CD4-positive, alpha-beta memory T cell (primary cell): ENCODE measurements at regions not wholly inside any gene's neighbourhood (a gene's known extent, or its start where the extent isn't known, plus 50 kb on each side); places are given as distances from the start of the nearest gene placed in this dataset.

Experiments
- CTCF ChIA-PET: fragments of 350-600 bp; sonication (Branson Sonifier 250); formaldehyde crosslinking; loops from one replicate; lab custom pipeline; 2021; ENCODE audit warnings: inconsistent platforms; ENCODE audit not compliant: partially characterized antibody; lab: Charles Lee
- POLR2A ChIA-PET: fragments of 350-600 bp; sonication (Branson Sonifier 250); formaldehyde crosslinking; loops from one replicate; lab custom pipeline; 2021; ENCODE audit not compliant: partially characterized antibody; lab: Charles Lee
- DNase-seq, 5 donors: peaks; one replicate each; pipeline versions ENCODE4 v3.0.0 to v3.0.0-alpha.2; 2020 to 2022; ENCODE audit warnings: mixed read lengths in 1 of 5
- H3K27ac ChIP-seq: one replicate; pipeline ENCODE4 v1.7.0; 2013; ENCODE audit warnings: low read depth, low read length
- H3K27me3 ChIP-seq: 2 replicates; pipeline ENCODE4 v1.7.0; 2013; ENCODE audit warnings: mild to moderate bottlenecking, low read length, moderate library complexity; ENCODE audit not compliant: insufficient read depth
- H3K36me3 ChIP-seq: 2 replicates; pipeline ENCODE4 v1.7.0; 2013; ENCODE audit warnings: mild to moderate bottlenecking, low read length, moderate library complexity; ENCODE audit not compliant: insufficient read depth
- H3K4me1 ChIP-seq: 2 replicates; pipeline ENCODE4 v1.7.0; 2013; ENCODE audit warnings: mild to moderate bottlenecking, low read length, moderate library complexity; ENCODE audit not compliant: insufficient read depth
- H3K4me3 ChIP-seq, 2 donors: one replicate each; pipeline ENCODE4 v1.7.0; 2013; ENCODE audit warnings: low read length in 2 of 2, mild to moderate bottlenecking in 1 of 2
- H3K9me3 ChIP-seq, 2 donors: one replicate each; pipeline ENCODE4 v1.7.0; 2013; ENCODE audit warnings: low read length in 2 of 2, control low read depth in 1 of 2; ENCODE audit not compliant: control insufficient read depth in 1 of 2
- H3K27ac Mint-ChIP-seq, 7 donors: one replicate each; pipeline ENCODE4 v1.8.0; 2020 to 2021; ENCODE audit warnings: mixed read lengths in 7 of 7, mild to moderate bottlenecking in 6 of 7, inconsistent platforms in 3 of 7, moderate library complexity in 3 of 7
- H3K27me3 Mint-ChIP-seq, 2 donors: one replicate each; pipeline ENCODE4 v1.8.0; 2020 to 2021; ENCODE audit warnings: mixed read lengths in 2 of 2
- H3K36me3 Mint-ChIP-seq, 2 donors: one replicate each; pipeline ENCODE4 v1.8.0; 2020 to 2021; ENCODE audit warnings: mixed read lengths in 2 of 2, inconsistent platforms in 1 of 2, mild to moderate bottlenecking in 1 of 2
- H3K4me1 Mint-ChIP-seq, 4 donors: one replicate each; pipeline ENCODE4 v1.8.0; 2020 to 2021; ENCODE audit warnings: mixed read lengths in 4 of 4, mild to moderate bottlenecking in 1 of 4
- H3K4me3 Mint-ChIP-seq, 8 donors: one replicate each; pipeline ENCODE4 v1.8.0; 2020 to 2021; ENCODE audit warnings: mixed read lengths in 8 of 8, mild to moderate bottlenecking in 7 of 8, moderate library complexity in 6 of 8, inconsistent platforms in 3 of 8
- H3K9me3 Mint-ChIP-seq, 8 donors: one replicate each; pipeline ENCODE4 v1.8.0; 2020 to 2021; ENCODE audit warnings: mixed read lengths in 8 of 8, mild to moderate bottlenecking in 5 of 8, inconsistent platforms in 3 of 8, moderate library complexity in 1 of 8
- intact Hi-C: fragments of 100-400 bp; cut with micrococcal nuclease; formaldehyde crosslinking; loops from one replicate; pipeline ENCODE4 v1.15.1; 2023

GRCh38 chrX:149248073-149248625 lies 257.0 kb downstream of the IDS start:
- Mint-ChIP-seq H3K36me3 (no peaks in the 10 kb centered on the region), H3K4me3 (no peak overlapping the region), H3K9me3 (peaks cover 0 to 1% (median 0%) of the 10 kb centered on the region in 8 donors), H3K4me1 (no peaks in the 10 kb centered on the region), H3K27me3 (peaks cover 0 to 4% of the 10 kb centered on the region in 2 donors), H3K27ac (no peak overlapping the region)
- H3K36me3 ChIP-seq, result no peaks in the 10 kb centered on the region
- intact Hi-C loops, result no loop called here
- no peak overlapping the region for H3K27ac ChIP-seq
- H3K27me3 ChIP-seq, result no peaks in the 10 kb centered on the region
- no peaks in the 10 kb centered on the region for H3K9me3 ChIP-seq
- H3K4me3 ChIP-seq, result no peak overlapping the region
- ChIA-PET POLR2A (no interaction called here), CTCF (no interaction called here)
- no peaks in the 10 kb centered on the region for H3K4me1 ChIP-seq
- no peak for DNase-seq

DNA sequence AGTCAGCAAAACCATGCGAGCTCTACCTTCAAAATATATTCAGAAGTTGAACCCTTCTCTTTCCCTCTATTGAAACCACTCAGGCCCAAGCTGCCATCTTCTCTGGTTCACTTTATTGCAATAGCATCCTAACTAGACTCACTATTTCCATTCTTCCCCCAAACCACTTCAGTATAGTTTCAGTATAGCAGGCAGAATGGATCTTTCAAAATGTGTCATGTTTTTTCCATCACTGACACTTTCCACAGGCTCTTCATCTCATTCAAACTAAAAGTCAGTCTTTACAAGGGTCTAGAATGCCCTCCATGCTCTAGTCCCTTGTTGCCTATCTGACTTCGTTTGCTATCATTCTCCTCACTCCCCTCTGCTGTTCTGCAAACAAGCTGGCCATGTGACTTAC lies 274.4 kb downstream of the IDS start:
- Histone ChIP-seq H3K36me3 (no peaks in the 10 kb centered on the region), H3K4me1 (no peaks in the 10 kb centered on the region), H3K4me3 (no peak overlapping the region), H3K9me3 (no peaks in the 10 kb centered on the region), H3K27me3 (no peaks in the 10 kb centered on the region), H3K27ac (no peak overlapping the region)
- no peaks in the 10 kb centered on the region for H3K36me3 Mint-ChIP-seq
- no peak overlapping the region for H3K27ac Mint-ChIP-seq
- peaks cover 0 to 23% (median 9%) of the 10 kb centered on the region in 8 donors for H3K9me3 Mint-ChIP-seq
- no peak for DNase-seq
- intact Hi-C loops, result no loop called here
- ChIA-PET CTCF (no interaction called here), POLR2A (no interaction called here)
- peaks cover 0 to 2% of the 10 kb centered on the region in 2 donors for H3K27me3 Mint-ChIP-seq
- no peak overlapping the region for H3K4me3 Mint-ChIP-seq
- no peaks in the 10 kb centered on the region for H3K4me1 Mint-ChIP-seq

GRCh38 chrX:149223854-149224253 lies 281.3 kb downstream of the IDS start:
- Histone ChIP-seq H3K4me3 (no peak overlapping the region), H3K9me3 (no peaks in the 10 kb centered on the region), H3K27ac (no peak overlapping the region), H3K27me3 (no peaks in the 10 kb centered on the region), H3K4me1 (no peaks in the 10 kb centered on the region), H3K36me3 (no peaks in the 10 kb centered on the region)
- H3K36me3 Mint-ChIP-seq, result no peaks in the 10 kb centered on the region
- H3K27ac Mint-ChIP-seq, result no peak overlapping the region
- ChIA-PET CTCF (no interaction called here), POLR2A (no interaction called here)
- peaks cover 0 to 13% (median 3%) of the 10 kb centered on the region in 8 donors for H3K9me3 Mint-ChIP-seq
- H3K4me1 Mint-ChIP-seq, result no peaks in the 10 kb centered on the region
- no peak for DNase-seq
- H3K27me3 Mint-ChIP-seq, result no peaks in the 10 kb centered on the region
- no peak overlapping the region for H3K4me3 Mint-ChIP-seq
- intact Hi-C loops, result no loop called here

DNA sequence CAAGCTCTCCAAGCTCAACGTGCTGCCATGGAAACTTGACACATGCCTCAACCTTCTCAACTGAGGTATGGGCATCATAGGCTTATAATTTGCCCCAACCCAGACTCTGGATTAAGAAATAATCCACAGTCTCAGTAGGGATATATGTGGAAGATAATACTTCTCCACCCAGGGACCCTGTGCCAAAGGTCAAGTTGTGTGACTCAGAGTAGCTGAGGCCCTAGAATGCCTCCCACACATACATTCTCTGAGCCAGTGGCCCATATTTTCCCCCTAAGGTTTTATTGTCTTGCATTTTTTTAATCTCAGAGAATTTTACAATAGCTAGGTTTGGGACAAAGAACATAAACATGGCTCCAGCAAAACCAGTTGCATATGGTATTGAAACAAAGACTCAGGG lies 283.1 kb downstream of the IDS start:
- H3K27ac Mint-ChIP-seq, result no peak overlapping the region
- Histone ChIP-seq H3K36me3 (no peaks in the 10 kb centered on the region), H3K9me3 (no peaks in the 10 kb centered on the region), H3K4me3 (no peak overlapping the region), H3K27me3 (no peaks in the 10 kb centered on the region), H3K4me1 (no peaks in the 10 kb centered on the region), H3K27ac (no peak overlapping the region)
- intact Hi-C loops, result no loop called here
- no peaks in the 10 kb centered on the region for H3K27me3 Mint-ChIP-seq
- no peaks in the 10 kb centered on the region for H3K4me1 Mint-ChIP-seq
- ChIA-PET CTCF (no interaction called here), POLR2A (no interaction called here)
- peaks cover 0 to 7% (median 0%) of the 10 kb centered on the region in 8 donors for H3K9me3 Mint-ChIP-seq
- H3K36me3 Mint-ChIP-seq, result no peaks in the 10 kb centered on the region
- H3K4me3 Mint-ChIP-seq, result no peak overlapping the region
- DNase-seq, result no peak

GRCh38 chrX:149221230-149221629 lies 283.9 kb downstream of the IDS start:
- intact Hi-C loops, result no loop called here
- no peaks in the 10 kb centered on the region for H3K36me3 Mint-ChIP-seq
- no peak overlapping the region for H3K4me3 Mint-ChIP-seq
- Histone ChIP-seq H3K27ac (no peak overlapping the region), H3K36me3 (no peaks in the 10 kb centered on the region), H3K4me1 (no peaks in the 10 kb centered on the region), H3K27me3 (no peaks in the 10 kb centered on the region), H3K9me3 (no peaks in the 10 kb centered on the region), H3K4me3 (no peak overlapping the region)
- no peaks in the 10 kb centered on the region for H3K4me1 Mint-ChIP-seq
- no peaks in the 10 kb centered on the region for H3K27me3 Mint-ChIP-seq
- H3K9me3 Mint-ChIP-seq, result peaks cover 0 to 8% (median 0%) of the 10 kb centered on the region in 8 donors
- no peak overlapping the region for H3K27ac Mint-ChIP-seq
- no peak for DNase-seq
- ChIA-PET CTCF (no interaction called here), POLR2A (no interaction called here)

DNA sequence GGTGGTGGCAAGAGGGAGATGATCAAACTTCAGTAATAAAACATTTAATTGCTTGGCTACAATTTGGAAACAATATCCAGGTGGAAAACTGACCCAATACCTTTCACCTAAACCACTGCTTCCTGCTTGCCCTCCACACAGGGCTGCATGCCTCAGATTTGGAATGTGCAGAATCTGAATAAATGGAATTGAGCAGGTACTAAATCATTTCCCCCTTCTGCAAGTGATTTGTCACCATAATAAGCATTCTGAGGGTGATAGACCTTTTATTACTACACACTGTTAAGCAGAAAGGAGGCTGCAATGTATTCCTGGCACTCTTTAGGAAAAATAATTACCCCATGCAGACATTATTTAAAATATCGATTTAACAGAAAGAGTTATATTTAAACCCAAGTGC lies 291.8 kb downstream of the IDS start:
- Mint-ChIP-seq H3K4me1 (no peaks in the 10 kb centered on the region), H3K27ac (no peak overlapping the region), H3K27me3 (no peaks in the 10 kb centered on the region), H3K9me3 (peaks cover 0 to 10% (median under 1%) of the 10 kb centered on the region in 8 donors), H3K4me3 (no peak overlapping the region), H3K36me3 (no peaks in the 10 kb centered on the region)
- Histone ChIP-seq H3K4me1 (no peaks in the 10 kb centered on the region), H3K27ac (no peak overlapping the region), H3K4me3 (no peak overlapping the region), H3K27me3 (no peaks in the 10 kb centered on the region), H3K9me3 (no peaks in the 10 kb centered on the region), H3K36me3 (no peaks in the 10 kb centered on the region)
- DNase-seq, result no peak
- POLR2A ChIA-PET, result no interaction called here
- CTCF ChIA-PET, result no interaction called here
- intact Hi-C loops, result no loop called here

DNA sequence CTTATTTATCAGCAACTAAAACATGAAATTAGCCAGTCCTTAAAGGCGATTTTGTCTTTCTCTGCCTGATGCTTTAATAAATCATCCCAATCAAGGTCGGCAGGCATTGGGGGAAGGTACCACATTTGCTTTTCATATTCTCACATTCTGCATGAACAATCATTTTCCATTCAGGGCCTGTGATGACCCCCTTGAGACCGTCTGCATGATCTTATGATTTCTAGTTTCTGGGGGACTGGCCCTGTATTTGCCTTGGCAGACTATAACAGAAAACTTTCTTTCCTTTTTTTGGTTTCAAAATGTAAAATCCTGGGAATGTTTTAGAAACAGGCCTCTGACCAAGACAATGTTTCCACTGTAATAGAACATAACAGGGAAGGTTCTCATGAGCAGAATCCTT lies 296.8 kb downstream of the IDS start:
- no peaks in the 10 kb centered on the region for H3K36me3 Mint-ChIP-seq
- H3K4me3 Mint-ChIP-seq, result no peak overlapping the region
- no peak for DNase-seq
- POLR2A ChIA-PET, result no interaction called here
- Histone ChIP-seq H3K9me3 (no peaks in the 10 kb centered on the region), H3K4me1 (no peaks in the 10 kb centered on the region), H3K27ac (no peak overlapping the region), H3K4me3 (no peak overlapping the region), H3K27me3 (no peaks in the 10 kb centered on the region), H3K36me3 (no peaks in the 10 kb centered on the region)
- no peak overlapping the region for H3K27ac Mint-ChIP-seq
- intact Hi-C loops, result no loop called here
- H3K4me1 Mint-ChIP-seq, result no peaks in the 10 kb centered on the region
- H3K27me3 Mint-ChIP-seq, result no peaks in the 10 kb centered on the region
- CTCF ChIA-PET, result no interaction called here
- H3K9me3 Mint-ChIP-seq, result peaks cover 0 to under 1% (median 0%) of the 10 kb centered on the region in 8 donors

DNA sequence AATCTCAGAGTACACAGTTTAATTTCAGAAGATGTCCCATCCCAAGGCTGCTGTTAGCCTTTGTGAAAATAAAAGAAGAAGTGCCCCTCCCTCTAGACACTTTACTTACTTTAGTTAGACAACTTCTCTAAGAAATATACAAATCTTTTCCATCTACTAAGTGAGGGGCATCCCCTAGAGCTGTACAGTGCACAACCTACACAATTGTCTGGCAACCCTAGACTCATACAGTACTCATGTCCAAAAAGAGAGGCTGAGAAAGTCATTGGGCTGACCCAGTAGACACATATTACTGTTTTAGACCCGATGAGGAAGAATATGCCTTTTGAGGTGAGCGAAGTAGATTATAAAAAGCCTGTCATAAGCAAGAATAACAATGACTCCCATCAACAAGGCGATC lies 297.6 kb downstream of the IDS start:
- H3K27me3 Mint-ChIP-seq, result no peaks in the 10 kb centered on the region
- H3K27me3 ChIP-seq, result no peaks in the 10 kb centered on the region
- H3K36me3 ChIP-seq, result no peaks in the 10 kb centered on the region
- H3K36me3 Mint-ChIP-seq, result no peaks in the 10 kb centered on the region
- DNase-seq, result no peak
- H3K9me3 Mint-ChIP-seq, result peaks cover 0 to 5% (median 0%) of the 10 kb centered on the region in 8 donors
- intact Hi-C loops, result no loop called here
- ChIA-PET POLR2A (no interaction called here), CTCF (interaction anchor here (0.9 kb wide), 1 partner anchor 59 kb away, joined by 3 read pairs; no protein-coding TSS in a partner anchor)
- no peak overlapping the region for H3K27ac Mint-ChIP-seq
- H3K9me3 ChIP-seq, result no peaks in the 10 kb centered on the region
- no peak overlapping the region for H3K4me3 Mint-ChIP-seq
- no peak overlapping the region for H3K27ac ChIP-seq
- no peaks in the 10 kb centered on the region for H3K4me1 ChIP-seq
- no peak overlapping the region for H3K4me3 ChIP-seq
- H3K4me1 Mint-ChIP-seq, result no peaks in the 10 kb centered on the region
